GM23248 (cell line): ENCODE measurements at regions not wholly inside any gene's neighbourhood (a gene's known extent, or its start where the extent isn't known, plus 50 kb on each side); places are given as distances from the start of the nearest gene placed in this dataset.

ENCODE experiments used
- DNase-seq: peaks from one replicate; pipeline ENCODE4 v3.0.0-alpha.2; 2015
- H2AFZ ChIP-seq: fragments of 200-600 bp; sonication (generic); 2 replicates; pipeline ENCODE4 v1.6.1; 2016; ENCODE audit warnings: antibody characterized with exemption
- H3F3A ChIP-seq: fragments of 200-600 bp; sonication (generic); 2 replicates; pipeline ENCODE4 v1.6.1; 2016; ENCODE audit warnings: mild to moderate bottlenecking, antibody characterized with exemption, mixed run types; ENCODE audit not compliant: insufficient read depth
- H3K27ac ChIP-seq: fragments of 200-600 bp; sonication (generic); 2 replicates; pipeline ENCODE4 v1.5.1; 2016; ENCODE audit warnings: mild to moderate bottlenecking
- H3K27me3 ChIP-seq: fragments of 200-600 bp; sonication (generic); replicated peaks from 2 replicates; pipeline ENCODE4 v1.6.1; 2016; ENCODE audit warnings: mild to moderate bottlenecking; ENCODE audit not compliant: insufficient read depth
- H3K36me3 ChIP-seq: fragments of 200-600 bp; sonication (generic); 2 replicates; pipeline ENCODE4 v1.6.1; 2016; ENCODE audit warnings: low read depth, mild to moderate bottlenecking
- H3K4me1 ChIP-seq: fragments of 200-600 bp; sonication (generic); 2 replicates; pipeline ENCODE4 v1.6.1; 2016; ENCODE audit warnings: mild to moderate bottlenecking; ENCODE audit not compliant: insufficient read depth
- H3K4me2 ChIP-seq: fragments of 200-600 bp; sonication (generic); one replicate; pipeline ENCODE4 v1.6.1; 2016; ENCODE audit warnings: mild to moderate bottlenecking; ENCODE audit not compliant: unreplicated experiment
- H3K4me3 ChIP-seq: fragments of 200-600 bp; sonication (generic); 2 replicates; pipeline ENCODE4 v1.5.1; 2016; ENCODE audit warnings: mild to moderate bottlenecking
- H3K79me2 ChIP-seq: fragments of 200-600 bp; sonication (generic); 2 replicates; pipeline ENCODE4 v1.6.1; 2016; ENCODE audit warnings: mild to moderate bottlenecking; ENCODE audit not compliant: insufficient read depth
- H3K9ac ChIP-seq: fragments of 200-600 bp; sonication (generic); 2 replicates; pipeline ENCODE4 v1.6.1; 2016; ENCODE audit warnings: mild to moderate bottlenecking
- H3K9me2 ChIP-seq: fragments of 200-600 bp; sonication (generic); 2 replicates; pipeline ENCODE4 v1.6.1; 2016; ENCODE audit warnings: mixed run types, mild to moderate bottlenecking, moderate library complexity; ENCODE audit not compliant: insufficient read depth
- H3K9me3 ChIP-seq: fragments of 200-600 bp; sonication (generic); one replicate; pipeline ENCODE4 v1.6.1; 2017; ENCODE audit warnings: low read depth
- H4K20me1 ChIP-seq: fragments of 200-600 bp; sonication (generic); 2 replicates; pipeline ENCODE4 v1.6.0; 2016; ENCODE audit not compliant: insufficient read depth
- EZH2 ChIP-seq: fragments of 200-600 bp; sonication (generic); IDR thresholded peaks from 2 replicates; pipeline ENCODE4 v1.6.1; 2018; ENCODE audit warnings: antibody characterized with exemption, mild to moderate bottlenecking; ENCODE audit not compliant: insufficient read depth, poor library complexity, severe bottlenecking
- EZH2phosphoT487 ChIP-seq: fragments of 200-600 bp; sonication (generic); IDR thresholded peaks from 2 replicates; pipeline ENCODE4 v1.6.1; 2018; ENCODE audit warnings: antibody characterized with exemption, moderate library complexity, mild to moderate bottlenecking, low read depth; ENCODE audit not compliant: insufficient read depth
- WGBS, 2 experiments: methylation state at CpG; one replicate each; pipeline ENCODE4 v1.1.6; 2015 to 2017; ENCODE audit warnings: low lambda C conversion rate in 2 of 2, low coverage in 1 of 2; ENCODE audit errors: missing lambda C conversion rate in 2 of 2; 5-methylcytosine and 5-hydroxymethylcytosine counted together
- in situ Hi-C: fragments of 300-500 bp; cut with MboI; formaldehyde crosslinking; loops from 2 replicates; pipeline ENCODE4 v1.15.0; 2020

GRCh38 chr5:28117273-28117672 lies 1078.9 kb upstream of the CDH9 start:
- in situ Hi-C loops: no loop called here
- Histone ChIP-seq H3K9me3 (no peaks in the 10 kb centered on the region), H3K27ac (no peak overlapping the region), H4K20me1 (no peaks in the 10 kb centered on the region), H3K27me3 (no peaks in the 10 kb centered on the region), H3K79me2 (no peaks in the 10 kb centered on the region), H3K9me2 (no peaks in the 10 kb centered on the region), H3K4me2 (no peak overlapping the region), H3F3A (no peaks in the 10 kb centered on the region), H3K36me3 (no peaks in the 10 kb centered on the region), H2AFZ (no peak overlapping the region), H3K9ac (no peak overlapping the region), H3K4me3 (no peak overlapping the region), H3K4me1 (no peaks in the 10 kb centered on the region)
- DNase-seq: no peak
- 14% methylated on average over 2 of the region's 2 CpGs for WGBS, 2 experiments
- no peak for TF ChIP-seq EZH2phosphoT487
- TF ChIP-seq EZH2: no peak

GRCh38 chr5:28110781-28111180 lies 1072.4 kb upstream of the CDH9 start:
- in situ Hi-C loops: no loop called here
- TF ChIP-seq EZH2: no peak
- whole genome bisulfite sequencing, 2 experiments: 8 to 10% methylated on average over 6 of the region's 6 CpGs

GRCh38 chr5:28104080-28104479 lies 1065.7 kb upstream of the CDH9 start:
- H3K27ac ChIP-seq: no peak overlapping the region
- H3F3A ChIP-seq: no peaks in the 10 kb centered on the region
- no peak overlapping the region for H3K4me2 ChIP-seq
- in situ Hi-C loops: no loop called here
- H2AFZ ChIP-seq: no peak overlapping the region
- no peaks in the 10 kb centered on the region for H4K20me1 ChIP-seq
- TF ChIP-seq EZH2phosphoT487: no peak
- TF ChIP-seq EZH2: no peak
- no peak overlapping the region for H3K9ac ChIP-seq
- no peak overlapping the region for H3K4me3 ChIP-seq
- no peaks in the 10 kb centered on the region for H3K4me1 ChIP-seq
- no peaks in the 10 kb centered on the region for H3K9me2 ChIP-seq
- H3K9me3 ChIP-seq: no peaks in the 10 kb centered on the region
- no peaks in the 10 kb centered on the region for H3K36me3 ChIP-seq
- no peak for DNase-seq
- H3K79me2 ChIP-seq: no peaks in the 10 kb centered on the region
- H3K27me3 ChIP-seq: no peaks in the 10 kb centered on the region

More at GRCh38 chr5:28110781-28111180, 1072.4 kb upstream of the CDH9 start:
- Histone ChIP-seq H3K9me2 (no peaks in the 10 kb centered on the region), H3K9ac (no peak overlapping the region), H3K4me2 (no peak overlapping the region), H2AFZ (no peak overlapping the region), H3F3A (no peaks in the 10 kb centered on the region), H3K36me3 (no peaks in the 10 kb centered on the region), H3K79me2 (no peaks in the 10 kb centered on the region), H3K4me3 (no peak overlapping the region), H3K9me3 (no peaks in the 10 kb centered on the region), H3K27me3 (no peaks in the 10 kb centered on the region), H4K20me1 (no peaks in the 10 kb centered on the region), H3K4me1 (no peaks in the 10 kb centered on the region), H3K27ac (no peak overlapping the region)
- DNase-seq: no peak

- Histone ChIP-seq H3K27ac (no peak overlapping the region), H3K9me2 (no peaks in the 10 kb centered on the region), H4K20me1 (no peaks in the 10 kb centered on the region), H3K4me1 (no peaks in the 10 kb centered on the region), H3F3A (no peaks in the 10 kb centered on the region), H3K9me3 (no peaks in the 10 kb centered on the region), H3K9ac (no peak overlapping the region), H3K36me3 (no peaks in the 10 kb centered on the region), H2AFZ (no peak overlapping the region), H3K27me3 (no peaks in the 10 kb centered on the region), H3K79me2 (no peaks in the 10 kb centered on the region), H3K4me3 (no peak overlapping the region), H3K4me2 (no peak overlapping the region)
- in situ Hi-C loops: no loop called here
- WGBS, 2 experiments: 18 to 25% methylated on average over 11 of the region's 11 CpGs
- DNase-seq: no peak
- TF ChIP-seq EZH2: no peak
- TF ChIP-seq EZH2phosphoT487: no peak
Observed at GRCh38 chr5:28084069-28084468, 1045.7 kb upstream of the CDH9 start.

GRCh38 chr5:28082610-28083009 lies 1044.2 kb upstream of the CDH9 start:
- Histone ChIP-seq H3F3A (no peaks in the 10 kb centered on the region), H3K9me2 (no peaks in the 10 kb centered on the region), H3K9me3 (no peaks in the 10 kb centered on the region), H3K9ac (no peak overlapping the region), H3K27me3 (no peaks in the 10 kb centered on the region), H4K20me1 (no peaks in the 10 kb centered on the region), H3K36me3 (no peaks in the 10 kb centered on the region), H3K79me2 (no peaks in the 10 kb centered on the region), H3K27ac (no peak overlapping the region), H2AFZ (no peak overlapping the region), H3K4me2 (no peak overlapping the region), H3K4me3 (no peak overlapping the region), H3K4me1 (no peaks in the 10 kb centered on the region)
- in situ Hi-C loops: no loop called here
- no peak for DNase-seq
- 35 to 50% methylated on average over 3 of the region's 3 CpGs for WGBS, 2 experiments
- TF ChIP-seq EZH2phosphoT487: no peak
- TF ChIP-seq EZH2: no peak
